Stimulated activated CD4-positive, alpha-beta T cell treated with anti-CD3 and anti-CD28 coated beads, Interleukin-4, amount 100 ng/mL, for 4 hours (primary cell): ENCODE measurements at regions not wholly inside any gene's neighbourhood (a gene's known extent, or its start where the extent isn't known, plus 50 kb on each side); places are given as distances from the start of the nearest gene placed in this dataset.
"Not testable (repeated sequence)": the region's sequence is repeated elsewhere in the genome, so short reads cannot be mapped to it uniquely, and the experiment has no call there.

Experiments used
- DNase-seq, 2 experiments: peaks; one replicate each; pipeline ENCODE4 v3.0.0-alpha.2; 2020

DNA sequence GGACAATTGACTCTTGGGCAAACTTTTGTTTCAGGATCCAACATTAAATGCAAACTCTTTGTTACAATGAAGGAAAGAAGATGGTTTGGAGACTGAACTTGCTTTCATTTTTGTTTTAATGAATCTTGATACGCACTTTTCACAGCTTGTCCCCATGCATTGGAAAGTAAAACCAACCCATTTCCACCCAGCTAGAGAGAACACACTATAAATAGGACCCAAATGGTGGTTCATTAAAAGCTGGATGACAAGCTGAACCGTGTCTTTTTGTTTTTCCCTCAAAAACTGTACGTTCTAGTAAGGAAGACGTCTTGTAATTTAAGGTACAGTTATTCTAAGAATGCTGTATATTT, 95.3 kb upstream of the EGFL6 start:
- DNase-seq, result no peak

DNA sequence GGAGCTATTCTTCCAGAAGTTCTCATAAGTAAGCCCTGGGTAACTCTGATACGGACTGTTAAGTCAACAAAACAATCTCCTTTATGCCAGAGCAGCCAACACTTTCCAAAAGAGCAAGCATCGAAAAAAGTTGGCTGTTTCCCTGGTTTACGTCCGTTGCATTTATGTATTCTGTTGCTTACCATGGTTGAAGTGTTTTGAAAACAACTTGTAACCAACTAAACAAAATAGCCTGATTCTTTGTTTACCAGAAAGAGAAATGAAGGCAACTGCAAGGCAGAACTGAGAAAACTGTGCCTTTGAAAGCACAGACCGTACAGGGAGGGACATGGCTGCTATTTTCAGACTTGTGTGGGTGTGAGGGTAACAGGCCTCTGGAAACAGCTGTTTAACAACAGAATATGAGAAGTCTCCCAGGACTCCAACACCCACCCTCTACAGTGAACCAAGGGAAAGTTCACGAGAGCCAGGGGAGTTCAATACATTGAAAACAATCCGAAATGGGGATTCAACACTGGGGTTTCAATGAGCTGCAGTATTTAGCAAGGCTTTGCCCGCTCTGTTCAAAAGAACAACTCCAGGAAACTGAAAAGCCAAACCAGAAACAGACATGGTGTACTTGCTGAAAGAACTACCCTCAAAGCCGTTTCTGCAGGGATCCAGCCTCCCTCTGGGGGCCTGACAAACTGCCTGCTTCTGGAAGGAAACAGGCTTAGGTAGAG, 95.8 kb upstream of the EGFL6 start:
- no peak for DNase-seq

GRCh38 chrX:13472975-13473374, 96.4 kb upstream of the EGFL6 start:
- no peak for DNase-seq

DNA sequence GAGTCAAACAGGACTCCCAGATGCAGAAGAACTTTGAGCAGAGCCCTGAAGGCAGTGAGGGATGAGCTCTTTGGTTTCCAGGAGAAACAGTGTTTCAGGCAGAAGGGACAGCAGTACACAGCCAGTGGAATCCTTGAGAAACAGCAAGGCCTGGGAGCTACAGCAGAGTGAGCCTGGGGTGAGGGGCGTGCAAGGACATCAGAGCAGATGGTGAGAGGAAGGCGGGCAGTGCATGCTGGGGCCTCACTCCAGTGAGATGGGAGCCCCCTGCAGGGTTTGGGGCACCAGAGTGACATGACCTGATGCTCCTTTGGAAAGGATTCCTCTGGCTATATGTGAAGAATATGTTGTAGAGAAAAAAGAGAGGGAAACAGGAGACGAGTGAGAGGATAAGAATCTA, 98.1 kb upstream of the EGFL6 start:
- DNase-seq, result no peak

- DNase-seq, result no peak
These were observed 98.8 kb upstream of the EGFL6 start for GRCh38 chrX:13470685-13470977.

- DNase-seq, result no peak
These were observed 99.3 kb upstream of the EGFL6 start for GRCh38 chrX:13469963-13470684.

GRCh38 chrX:13468096-13468495, 101.3 kb upstream of the EGFL6 start:
- DNase-seq, result no peak

- no peak for DNase-seq
These were observed 102.2 kb upstream of the EGFL6 start for GRCh38 chrX:13467243-13467642.

GRCh38 chrX:13464599-13465275, 104.7 kb upstream of the EGFL6 start:
- no peak for DNase-seq

GRCh38 chrX:13463608-13464007, 105.8 kb upstream of the EGFL6 start:
- DNase-seq, result no peak

GRCh38 chrX:13452283-13452682, 117.1 kb upstream of the EGFL6 start:
- no peak for DNase-seq

DNA sequence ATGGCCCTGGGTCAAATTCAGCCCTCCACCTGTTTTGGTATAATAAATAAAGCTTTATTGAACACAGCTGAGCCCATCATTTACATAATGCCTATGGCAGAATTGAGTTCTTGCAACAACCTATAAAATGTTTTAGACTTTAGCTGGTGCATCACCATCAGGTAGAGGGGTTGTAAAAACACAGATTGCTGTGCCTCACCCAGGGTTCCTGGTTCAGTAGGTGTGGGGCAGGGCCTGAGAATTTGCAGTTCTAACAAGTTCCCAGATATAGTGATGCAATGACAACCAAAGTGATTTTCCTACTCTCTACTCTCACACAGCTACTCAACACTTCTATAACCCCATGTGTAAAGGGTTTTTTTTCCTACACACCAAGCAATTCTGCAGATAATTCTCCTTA, 120.0 kb upstream of the EGFL6 start:
- DNase-seq, result no peak

DNA sequence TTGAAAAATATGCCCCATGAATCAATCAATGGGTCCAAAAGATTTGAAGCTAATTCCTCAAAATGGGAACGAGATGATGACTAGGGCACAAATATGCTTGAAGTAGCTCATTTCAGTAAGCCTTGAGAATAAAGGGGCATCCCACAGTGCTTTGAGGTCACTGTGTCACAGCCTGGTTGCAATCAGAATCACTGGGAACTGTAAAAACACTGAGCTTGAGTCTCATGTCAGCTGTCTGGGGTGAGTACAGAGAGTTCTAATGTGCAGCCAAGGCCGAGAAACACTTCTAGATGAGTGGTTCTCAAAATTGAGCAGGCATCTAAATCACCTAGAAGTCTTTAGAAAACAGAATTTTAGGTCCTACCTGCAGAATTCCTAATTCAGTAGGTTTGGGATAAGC, 120.5 kb upstream of the EGFL6 start:
- no peak for DNase-seq

DNA sequence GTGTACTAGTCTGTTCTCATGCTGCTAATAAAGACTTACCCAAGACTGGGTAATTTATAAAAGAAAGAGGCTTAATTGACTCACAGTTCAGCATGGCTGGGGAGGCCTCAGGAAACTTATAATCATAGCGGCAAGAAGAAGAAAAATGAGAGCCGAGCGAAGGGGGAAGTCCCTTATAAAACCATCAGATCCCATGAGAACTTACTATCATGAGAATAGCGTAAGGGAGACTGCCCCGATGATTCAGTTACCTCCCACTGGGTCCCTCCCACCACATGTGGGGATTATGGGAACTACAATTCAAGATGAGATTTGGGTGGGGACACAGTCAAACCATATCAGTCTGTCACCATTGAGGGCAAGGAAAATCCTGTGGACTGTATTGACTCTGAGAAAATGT, 121.8 kb upstream of the ATXN3L start:
- not testable (repeated sequence) for DNase-seq

GRCh38 chrX:13440176-13440575, 120.3 kb upstream of the ATXN3L start:
- no peak for DNase-seq

DNA sequence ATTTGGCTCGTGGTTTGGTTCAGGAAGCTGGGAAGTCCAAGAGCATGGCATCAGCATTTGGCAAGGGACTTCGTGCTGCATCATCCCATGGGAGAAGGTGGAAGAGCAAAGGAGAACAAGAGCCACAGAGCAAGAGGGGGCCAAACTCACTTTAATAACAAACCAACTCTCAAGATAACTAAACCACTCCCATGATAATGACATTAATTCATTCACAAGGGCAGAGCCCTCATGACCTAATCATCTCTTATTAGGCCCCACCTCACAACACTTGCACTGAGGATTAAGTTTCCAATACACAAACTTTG, 113.4 kb upstream of the ATXN3L start:
- DNase-seq, result no peak

GRCh38 chrX:13432414-13433297, 112.8 kb upstream of the ATXN3L start:
- DNase-seq, result no peak

GRCh38 chrX:13430136-13430827, 110.4 kb upstream of the ATXN3L start:
- no peak for DNase-seq

DNA sequence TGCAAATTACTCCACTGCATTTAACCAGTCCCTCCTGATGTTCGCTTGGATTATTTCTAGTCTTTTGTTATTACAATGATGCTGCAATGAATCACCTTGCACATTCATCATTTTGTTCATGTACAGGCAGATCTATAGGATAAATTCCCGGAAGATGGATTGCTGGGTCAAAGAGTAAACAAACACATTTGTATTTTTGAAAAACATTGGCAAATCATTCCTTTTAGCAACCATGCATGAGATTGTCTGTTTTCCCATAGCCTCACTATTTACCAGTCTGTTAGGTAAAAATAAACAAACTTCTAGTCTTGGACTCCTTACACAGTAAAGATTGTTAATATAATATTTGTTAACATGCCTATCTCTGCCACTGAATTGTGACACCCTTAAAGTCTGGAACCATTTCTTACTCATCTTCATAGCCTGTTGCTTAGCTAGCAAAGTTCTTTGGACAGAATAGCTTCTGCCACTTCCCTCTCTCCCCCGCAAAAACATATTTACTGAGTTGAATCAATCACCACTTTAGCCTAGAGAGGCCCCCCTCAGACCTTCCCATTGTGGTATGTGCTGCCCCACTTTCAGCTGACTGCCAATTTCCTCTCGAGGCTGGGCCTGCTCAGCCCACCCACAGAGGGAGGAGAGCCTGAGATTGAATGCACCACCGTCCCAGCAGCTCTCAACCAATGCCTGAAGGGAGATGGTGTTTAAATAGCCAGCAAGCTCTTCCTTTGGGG, 108.4 kb upstream of the ATXN3L start:
- DNase-seq, result no peak

- DNase-seq, result no peak
These were observed 107.7 kb upstream of the ATXN3L start for GRCh38 chrX:13427441-13428052.

DNA sequence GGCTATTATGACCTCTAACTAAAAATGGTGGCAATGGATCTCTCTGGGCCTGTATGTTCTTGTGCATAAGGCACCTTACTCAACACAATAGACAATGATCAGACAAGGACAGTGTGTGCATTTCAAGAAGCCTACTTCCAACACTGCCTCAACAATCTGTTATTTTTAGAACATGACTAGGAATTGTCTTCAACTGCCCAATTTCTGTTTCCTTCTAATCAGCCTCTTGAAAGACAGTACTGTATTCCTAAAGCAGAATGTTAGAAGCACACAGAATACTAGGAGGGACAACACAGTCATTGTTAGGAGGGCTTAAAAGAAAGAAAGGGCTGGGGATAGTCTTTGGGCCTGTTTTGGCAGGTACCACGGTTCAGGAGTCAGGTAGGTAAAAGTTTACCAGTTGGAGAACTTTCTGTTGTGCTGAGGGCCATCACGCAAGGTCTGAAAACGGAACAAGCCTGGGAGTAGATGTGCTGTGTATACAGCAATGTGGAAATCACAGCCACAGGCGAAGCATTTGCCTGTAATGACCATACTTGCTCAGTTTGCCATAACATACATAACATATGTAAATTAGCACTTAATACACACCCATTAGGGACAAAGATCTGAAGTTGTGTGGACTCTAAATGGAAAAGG, 100.8 kb upstream of the ATXN3L start:
- DNase-seq, result no peak
